Neural progenitor cell (in vitro differentiated cells): ENCODE measurements at regions not wholly inside any gene's neighbourhood (a gene's known extent, or its start where the extent isn't known, plus 50 kb on each side); places are given as distances from the start of the nearest gene placed in this dataset.

ENCODE experiments used
- EZH2 ChIP-seq: fragments of 200-600 bp; sonication (generic); IDR thresholded peaks from 2 replicates; pipeline ENCODE4 v1.6.1; 2017; ENCODE audit warnings: antibody characterized with exemption, mild to moderate bottlenecking, moderate library complexity
- TF ChIP-seq, protein P1 (sequence below): fragments of 200-600 bp; sonication (generic); IDR thresholded peaks from 2 replicates; pipeline ENCODE4 v1.5.1; 2017; ENCODE audit warnings: antibody characterized with exemption, mild to moderate bottlenecking

- TF ChIP-seq, protein P1, sequence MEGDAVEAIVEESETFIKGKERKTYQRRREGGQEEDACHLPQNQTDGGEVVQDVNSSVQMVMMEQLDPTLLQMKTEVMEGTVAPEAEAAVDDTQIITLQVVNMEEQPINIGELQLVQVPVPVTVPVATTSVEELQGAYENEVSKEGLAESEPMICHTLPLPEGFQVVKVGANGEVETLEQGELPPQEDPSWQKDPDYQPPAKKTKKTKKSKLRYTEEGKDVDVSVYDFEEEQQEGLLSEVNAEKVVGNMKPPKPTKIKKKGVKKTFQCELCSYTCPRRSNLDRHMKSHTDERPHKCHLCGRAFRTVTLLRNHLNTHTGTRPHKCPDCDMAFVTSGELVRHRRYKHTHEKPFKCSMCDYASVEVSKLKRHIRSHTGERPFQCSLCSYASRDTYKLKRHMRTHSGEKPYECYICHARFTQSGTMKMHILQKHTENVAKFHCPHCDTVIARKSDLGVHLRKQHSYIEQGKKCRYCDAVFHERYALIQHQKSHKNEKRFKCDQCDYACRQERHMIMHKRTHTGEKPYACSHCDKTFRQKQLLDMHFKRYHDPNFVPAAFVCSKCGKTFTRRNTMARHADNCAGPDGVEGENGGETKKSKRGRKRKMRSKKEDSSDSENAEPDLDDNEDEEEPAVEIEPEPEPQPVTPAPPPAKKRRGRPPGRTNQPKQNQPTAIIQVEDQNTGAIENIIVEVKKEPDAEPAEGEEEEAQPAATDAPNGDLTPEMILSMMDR, result no peak
- TF ChIP-seq EZH2, result no peak
Measured at GRCh38 chr21:36551321-36551720, 71.4 kb upstream of the CLDN14 start.
